HG03432 (cell line): ENCODE measurements at regions not wholly inside any gene's neighbourhood (a gene's known extent, or its start where the extent isn't known, plus 50 kb on each side); places are given as distances from the start of the nearest gene placed in this dataset.

Experiments used
- ATAC-seq: cut with Tn5 transposase; IDR thresholded peaks from one replicate; pipeline ENCODE4 v1.9.1; 2021; ENCODE audit warnings: mild to moderate bottlenecking, moderate library complexity; ENCODE audit not compliant: unreplicated experiment

GRCh38 chr5:60207040-60207439, 313.5 kb upstream of the PDE4D start:
- peak; percentile 97 for ATAC-seq

- ATAC-seq = no peak
Measured at GRCh38 chr5:60206234-60206633, 312.7 kb upstream of the PDE4D start.

- no peak for ATAC-seq
Measured at GRCh38 chr5:60205071-60205470, 311.5 kb upstream of the PDE4D start.

GRCh38 chr5:60196385-60197113, 303.0 kb upstream of the PDE4D start:
- ATAC-seq = no peak

- ATAC-seq = no peak
Measured at GRCh38 chr5:60195551-60195950, 302.0 kb upstream of the PDE4D start.

GRCh38 chr5:60195083-60195482, 301.6 kb upstream of the PDE4D start:
- ATAC-seq = no peak

- ATAC-seq = peak; percentile 71
Measured at GRCh38 chr5:60185231-60186099, 291.9 kb upstream of the PDE4D start.

GRCh38 chr5:60184606-60185005, 291.1 kb upstream of the PDE4D start:
- no peak for ATAC-seq

- peak; percentile 61 for ATAC-seq
Measured at GRCh38 chr5:60183881-60184280, 290.4 kb upstream of the PDE4D start.

GRCh38 chr5:60178101-60178500, 284.6 kb upstream of the PDE4D start:
- no peak for ATAC-seq

GRCh38 chr5:60177596-60177995, 284.1 kb upstream of the PDE4D start:
- no peak for ATAC-seq

GRCh38 chr5:60173667-60174066, 280.1 kb upstream of the PDE4D start:
- no peak for ATAC-seq

GRCh38 chr5:60163762-60164161, 270.2 kb upstream of the PDE4D start:
- no peak for ATAC-seq

GRCh38 chr5:60162441-60162840, 268.9 kb upstream of the PDE4D start:
- ATAC-seq = no peak

GRCh38 chr5:60161340-60161934, 267.9 kb upstream of the PDE4D start:
- ATAC-seq = peak; percentile 81

- ATAC-seq = no peak
Measured at GRCh38 chr5:60149081-60149480, 255.6 kb upstream of the PDE4D start.

- ATAC-seq = no peak
Measured at GRCh38 chr5:60148366-60148765, 254.8 kb upstream of the PDE4D start.

GRCh38 chr5:60147791-60148190, 254.3 kb upstream of the PDE4D start:
- ATAC-seq = no peak

- ATAC-seq = no peak
Measured at GRCh38 chr5:60143942-60144549, 250.5 kb upstream of the PDE4D start.

- ATAC-seq = no peak
Measured at GRCh38 chr5:60141119-60141518, 247.6 kb upstream of the PDE4D start.

GRCh38 chr5:60136841-60137240, 243.3 kb upstream of the PDE4D start:
- no peak for ATAC-seq
